WTC11 (cell line): ENCODE measurements at regions not wholly inside any gene's neighbourhood (a gene's known extent, or its start where the extent isn't known, plus 50 kb on each side); places are given as distances from the start of the nearest gene placed in this dataset.

Source experiments
- ATAC-seq: fragments of 200-7000 bp; cut with Tn5 transposase; 2 replicates; pipeline ENCODE4 v1.10.0; 2021; ENCODE audit warnings: mild to moderate bottlenecking, moderate library complexity
- CTCF ChIA-PET: fragments of 300-600 bp; sonication (Branson Sonifier 250); formaldehyde crosslinking; loops from one replicate; lab custom pipeline; 2021; ENCODE audit warnings: antibody characterized with exemption; lab: Charles Lee
- POLR2A ChIA-PET: fragments of 350-600 bp; sonication (Branson Sonifier 250); formaldehyde crosslinking; loops from one replicate; lab custom pipeline; 2021; ENCODE audit warnings: antibody characterized with exemption; lab: Charles Lee
- DNase-seq: peaks from one replicate; pipeline ENCODE4 v3.0.0; 2021; ENCODE audit warnings: low spot score
- H3K27ac Mint-ChIP-seq: 2 replicates; pipeline ENCODE4 v1.8.0; 2021; ENCODE audit warnings: mixed read lengths
- H3K27me3 Mint-ChIP-seq: 2 replicates; pipeline ENCODE4 v1.8.0; 2021; ENCODE audit warnings: low read depth, mild to moderate bottlenecking, moderate library complexity, mixed read lengths
- H3K36me3 Mint-ChIP-seq: 2 replicates; pipeline ENCODE4 v1.8.0; 2021; ENCODE audit warnings: mixed read lengths
- H3K4me1 Mint-ChIP-seq: 2 replicates; pipeline ENCODE4 v1.8.0; 2022; ENCODE audit warnings: mixed read lengths
- H3K4me3 Mint-ChIP-seq: 2 replicates; pipeline ENCODE4 v1.8.0; 2021; ENCODE audit warnings: mild to moderate bottlenecking, moderate library complexity, mixed read lengths
- H3K9me3 Mint-ChIP-seq: 2 replicates; pipeline ENCODE4 v1.8.0; 2021; ENCODE audit warnings: mixed read lengths
- CREM ChIP-seq: sonication (generic); formaldehyde crosslinking; IDR thresholded peaks from 2 replicates; pipeline ENCODE4 v1.8.1; 2022; ENCODE audit warnings: mild to moderate bottlenecking, missing genetic modification reagents, moderate library complexity
- FOXK1 ChIP-seq: sonication (generic); formaldehyde crosslinking; IDR thresholded peaks from 2 replicates; pipeline ENCODE4 v1.8.0; 2022; ENCODE audit warnings: mild to moderate bottlenecking, moderate library complexity, missing genetic modification reagents
- JAZF1 ChIP-seq: fragments of 250-450 bp; sonication (Bioruptor Pico); IDR thresholded peaks from 2 replicates; pipeline ENCODE4 v1.9.0; 2021; ENCODE audit warnings: moderate library complexity, mild to moderate bottlenecking, inconsistent platforms
- RORB ChIP-seq: fragments of 250-450 bp; sonication (Bioruptor Pico); IDR thresholded peaks from 2 replicates; pipeline ENCODE4 v1.9.0; 2021; ENCODE audit warnings: mild to moderate bottlenecking
- SP1 ChIP-seq: sonication (generic); formaldehyde crosslinking; conservative IDR thresholded peaks from 2 replicates; pipeline ENCODE4 v1.8.1; 2022; ENCODE audit warnings: missing genetic modification reagents
- ZNF263 ChIP-seq: sonication (generic); formaldehyde crosslinking; IDR thresholded peaks from 2 replicates; pipeline ENCODE4 v1.8.1; 2022; ENCODE audit warnings: low read depth, mild to moderate bottlenecking, moderate library complexity, missing genetic modification reagents
- TF ChIP-seq, protein P1 (sequence below): fragments of 250-450 bp; sonication (Bioruptor Pico); IDR thresholded peaks from 2 replicates; pipeline ENCODE4 v1.9.0; 2021; ENCODE audit warnings: mild to moderate bottlenecking, borderline replicate concordance
- TF ChIP-seq, protein P2 (sequence below): fragments of 250-450 bp; sonication (Bioruptor Pico); IDR thresholded peaks from 2 replicates; pipeline ENCODE4 v1.9.0; 2021; ENCODE audit warnings: moderate library complexity, mild to moderate bottlenecking, inconsistent platforms, borderline replicate concordance
- TF ChIP-seq, protein P3 (sequence below): sonication (generic); formaldehyde crosslinking; IDR thresholded peaks from 2 replicates; pipeline ENCODE4 v1.8.1; 2023; ENCODE audit warnings: mild to moderate bottlenecking, missing genetic modification reagents, moderate library complexity
- TF ChIP-seq, protein P4 (sequence below): sonication (generic); formaldehyde crosslinking; IDR thresholded peaks from 2 replicates; pipeline ENCODE4 v1.8.0; 2022; ENCODE audit warnings: mild to moderate bottlenecking, missing genetic modification reagents
- TF ChIP-seq, protein P5 (sequence below): sonication (generic); formaldehyde crosslinking; IDR thresholded peaks from 2 replicates; pipeline ENCODE4 v1.8.0; 2022; ENCODE audit warnings: missing genetic modification reagents
- TF ChIP-seq, protein P6 (sequence below): fragments of 250-450 bp; sonication (Bioruptor Pico); IDR thresholded peaks from 2 replicates; pipeline ENCODE4 v2.1.2; 2022; ENCODE audit warnings: mild to moderate bottlenecking, moderate library complexity

DNA sequence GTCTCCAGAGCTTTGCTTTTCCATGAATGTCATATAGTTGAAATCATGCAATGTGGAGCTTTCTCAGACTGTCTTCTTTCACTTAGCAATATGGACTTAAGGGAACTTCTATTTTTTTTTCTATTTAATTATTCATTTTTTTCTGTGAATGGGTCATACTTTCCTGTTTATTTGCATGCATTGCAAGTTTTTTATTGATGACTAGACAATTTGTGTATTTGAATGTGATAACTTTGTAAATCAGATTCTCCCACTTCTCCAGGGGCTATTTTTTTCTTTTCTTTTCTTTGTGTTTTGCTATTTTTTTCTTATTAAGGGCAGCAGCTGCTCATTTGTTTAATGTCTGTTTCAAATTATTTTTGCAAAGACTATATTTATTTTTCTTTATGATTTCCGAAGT, 1019.8 kb upstream of the ATXN7L3B start (continued):
- TF ChIP-seq, protein P1, sequence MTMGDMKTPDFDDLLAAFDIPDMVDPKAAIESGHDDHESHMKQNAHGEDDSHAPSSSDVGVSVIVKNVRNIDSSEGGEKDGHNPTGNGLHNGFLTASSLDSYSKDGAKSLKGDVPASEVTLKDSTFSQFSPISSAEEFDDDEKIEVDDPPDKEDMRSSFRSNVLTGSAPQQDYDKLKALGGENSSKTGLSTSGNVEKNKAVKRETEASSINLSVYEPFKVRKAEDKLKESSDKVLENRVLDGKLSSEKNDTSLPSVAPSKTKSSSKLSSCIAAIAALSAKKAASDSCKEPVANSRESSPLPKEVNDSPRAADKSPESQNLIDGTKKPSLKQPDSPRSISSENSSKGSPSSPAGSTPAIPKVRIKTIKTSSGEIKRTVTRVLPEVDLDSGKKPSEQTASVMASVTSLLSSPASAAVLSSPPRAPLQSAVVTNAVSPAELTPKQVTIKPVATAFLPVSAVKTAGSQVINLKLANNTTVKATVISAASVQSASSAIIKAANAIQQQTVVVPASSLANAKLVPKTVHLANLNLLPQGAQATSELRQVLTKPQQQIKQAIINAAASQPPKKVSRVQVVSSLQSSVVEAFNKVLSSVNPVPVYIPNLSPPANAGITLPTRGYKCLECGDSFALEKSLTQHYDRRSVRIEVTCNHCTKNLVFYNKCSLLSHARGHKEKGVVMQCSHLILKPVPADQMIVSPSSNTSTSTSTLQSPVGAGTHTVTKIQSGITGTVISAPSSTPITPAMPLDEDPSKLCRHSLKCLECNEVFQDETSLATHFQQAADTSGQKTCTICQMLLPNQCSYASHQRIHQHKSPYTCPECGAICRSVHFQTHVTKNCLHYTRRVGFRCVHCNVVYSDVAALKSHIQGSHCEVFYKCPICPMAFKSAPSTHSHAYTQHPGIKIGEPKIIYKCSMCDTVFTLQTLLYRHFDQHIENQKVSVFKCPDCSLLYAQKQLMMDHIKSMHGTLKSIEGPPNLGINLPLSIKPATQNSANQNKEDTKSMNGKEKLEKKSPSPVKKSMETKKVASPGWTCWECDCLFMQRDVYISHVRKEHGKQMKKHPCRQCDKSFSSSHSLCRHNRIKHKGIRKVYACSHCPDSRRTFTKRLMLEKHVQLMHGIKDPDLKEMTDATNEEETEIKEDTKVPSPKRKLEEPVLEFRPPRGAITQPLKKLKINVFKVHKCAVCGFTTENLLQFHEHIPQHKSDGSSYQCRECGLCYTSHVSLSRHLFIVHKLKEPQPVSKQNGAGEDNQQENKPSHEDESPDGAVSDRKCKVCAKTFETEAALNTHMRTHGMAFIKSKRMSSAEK (CRISPR knock-in tag) = no peak
- no peak for TF ChIP-seq CREM (CRISPR knock-in tag)
- no peak for TF ChIP-seq FOXK1 (CRISPR knock-in tag)
- TF ChIP-seq, all 79 proteins: peak for 0

DNA sequence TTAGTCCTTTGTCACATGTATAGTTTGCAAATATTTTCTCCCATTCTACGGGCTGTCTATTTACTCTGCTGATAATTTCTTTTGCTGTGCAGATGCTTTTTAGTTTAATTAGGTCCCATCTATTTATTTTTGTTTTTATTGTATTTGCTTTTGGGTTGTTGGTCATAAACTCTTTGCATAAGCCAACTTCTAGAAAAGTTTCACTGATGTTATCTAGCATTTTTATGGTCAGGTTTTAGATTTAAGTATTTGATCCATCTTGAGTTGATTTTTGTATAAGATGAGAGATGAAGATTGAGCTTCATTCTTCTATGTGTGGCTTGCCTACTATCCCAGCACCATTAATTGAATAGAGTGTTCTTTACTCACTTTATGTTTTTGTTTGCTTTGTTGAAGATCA, 1008.4 kb upstream of the ATXN7L3B start:
- POLR2A ChIA-PET = no interaction called here
- Mint-ChIP-seq H3K27ac (no peak overlapping the region), H3K9me3 (peaks cover 12% of the 10 kb centered on the region)
- no peak for TF ChIP-seq JAZF1 (CRISPR knock-in tag)
- TF ChIP-seq, all 79 proteins: peak for 0
- CTCF ChIA-PET = no interaction called here
- Mint-ChIP-seq H3K27me3 (no peaks in the 10 kb centered on the region), H3K36me3 (peaks cover 4% of the 10 kb centered on the region), H3K4me3 (no peak overlapping the region), H3K4me1 (no peaks in the 10 kb centered on the region; the same call in 1 of the 2 replicates)
- ATAC-seq = no peak
- DNase-seq = no peak

DNA sequence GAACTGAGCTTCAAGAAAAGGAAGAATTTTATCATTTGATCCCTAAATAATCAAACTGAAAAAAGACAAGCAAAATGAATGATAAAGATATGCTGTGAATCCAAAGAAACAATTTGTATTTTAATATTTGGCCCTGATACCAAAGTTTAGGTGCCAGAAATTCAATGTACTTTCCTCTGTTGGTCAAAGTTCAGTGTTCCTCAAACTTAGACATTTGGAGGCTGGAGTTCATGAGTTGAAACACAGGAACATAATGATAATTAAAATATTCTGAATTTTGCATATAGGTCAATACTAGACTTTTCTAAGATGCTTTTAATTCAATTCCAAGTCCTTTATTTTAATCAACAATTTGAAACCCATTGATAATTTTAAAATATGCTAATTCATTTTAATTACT, 1007.7 kb upstream of the ATXN7L3B start:
- ChIA-PET POLR2A (no interaction called here), CTCF (no interaction called here)
- ATAC-seq (no peak), DNase-seq (no peak)
- Mint-ChIP-seq H3K27ac (no peak overlapping the region), H3K36me3 (no peaks in the 10 kb centered on the region), H3K9me3 (peaks cover 8% of the 10 kb centered on the region; the same call in 1 of the 2 replicates), H3K27me3 (no peaks in the 10 kb centered on the region), H3K4me3 (no peak overlapping the region), H3K4me1 (peaks cover 6% of the 10 kb centered on the region)
- TF ChIP-seq, protein P2, sequence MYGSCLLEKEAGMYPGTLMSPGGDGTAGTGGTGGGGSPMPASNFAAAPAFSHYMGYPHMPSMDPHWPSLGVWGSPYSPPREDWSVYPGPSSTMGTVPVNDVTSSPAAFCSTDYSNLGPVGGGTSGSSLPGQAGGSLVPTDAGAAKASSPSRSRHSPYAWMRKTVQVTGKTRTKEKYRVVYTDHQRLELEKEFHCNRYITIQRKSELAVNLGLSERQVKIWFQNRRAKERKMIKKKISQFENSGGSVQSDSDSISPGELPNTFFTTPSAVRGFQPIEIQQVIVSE (CRISPR knock-in tag) = no peak
- TF ChIP-seq CREM (CRISPR knock-in tag) = no peak
- TF ChIP-seq, protein P3, sequence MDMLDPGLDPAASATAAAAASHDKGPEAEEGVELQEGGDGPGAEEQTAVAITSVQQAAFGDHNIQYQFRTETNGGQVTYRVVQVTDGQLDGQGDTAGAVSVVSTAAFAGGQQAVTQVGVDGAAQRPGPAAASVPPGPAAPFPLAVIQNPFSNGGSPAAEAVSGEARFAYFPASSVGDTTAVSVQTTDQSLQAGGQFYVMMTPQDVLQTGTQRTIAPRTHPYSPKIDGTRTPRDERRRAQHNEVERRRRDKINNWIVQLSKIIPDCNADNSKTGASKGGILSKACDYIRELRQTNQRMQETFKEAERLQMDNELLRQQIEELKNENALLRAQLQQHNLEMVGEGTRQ (CRISPR knock-in tag) = no peak
- no peak for TF ChIP-seq SP1 (CRISPR knock-in tag)
- TF ChIP-seq, protein P4, sequence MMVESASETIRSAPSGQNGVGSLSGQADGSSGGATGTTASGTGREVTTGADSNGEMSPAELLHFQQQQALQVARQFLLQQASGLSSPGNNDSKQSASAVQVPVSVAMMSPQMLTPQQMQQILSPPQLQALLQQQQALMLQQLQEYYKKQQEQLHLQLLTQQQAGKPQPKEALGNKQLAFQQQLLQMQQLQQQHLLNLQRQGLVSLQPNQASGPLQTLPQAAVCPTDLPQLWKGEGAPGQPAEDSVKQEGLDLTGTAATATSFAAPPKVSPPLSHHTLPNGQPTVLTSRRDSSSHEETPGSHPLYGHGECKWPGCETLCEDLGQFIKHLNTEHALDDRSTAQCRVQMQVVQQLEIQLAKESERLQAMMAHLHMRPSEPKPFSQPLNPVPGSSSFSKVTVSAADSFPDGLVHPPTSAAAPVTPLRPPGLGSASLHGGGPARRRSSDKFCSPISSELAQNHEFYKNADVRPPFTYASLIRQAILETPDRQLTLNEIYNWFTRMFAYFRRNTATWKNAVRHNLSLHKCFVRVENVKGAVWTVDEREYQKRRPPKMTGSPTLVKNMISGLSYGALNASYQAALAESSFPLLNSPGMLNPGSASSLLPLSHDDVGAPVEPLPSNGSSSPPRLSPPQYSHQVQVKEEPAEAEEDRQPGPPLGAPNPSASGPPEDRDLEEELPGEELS (CRISPR knock-in tag) = no peak
- no peak for TF ChIP-seq RORB (CRISPR knock-in tag)
- TF ChIP-seq, protein P1 (CRISPR knock-in tag) = no peak
- TF ChIP-seq, protein P5, sequence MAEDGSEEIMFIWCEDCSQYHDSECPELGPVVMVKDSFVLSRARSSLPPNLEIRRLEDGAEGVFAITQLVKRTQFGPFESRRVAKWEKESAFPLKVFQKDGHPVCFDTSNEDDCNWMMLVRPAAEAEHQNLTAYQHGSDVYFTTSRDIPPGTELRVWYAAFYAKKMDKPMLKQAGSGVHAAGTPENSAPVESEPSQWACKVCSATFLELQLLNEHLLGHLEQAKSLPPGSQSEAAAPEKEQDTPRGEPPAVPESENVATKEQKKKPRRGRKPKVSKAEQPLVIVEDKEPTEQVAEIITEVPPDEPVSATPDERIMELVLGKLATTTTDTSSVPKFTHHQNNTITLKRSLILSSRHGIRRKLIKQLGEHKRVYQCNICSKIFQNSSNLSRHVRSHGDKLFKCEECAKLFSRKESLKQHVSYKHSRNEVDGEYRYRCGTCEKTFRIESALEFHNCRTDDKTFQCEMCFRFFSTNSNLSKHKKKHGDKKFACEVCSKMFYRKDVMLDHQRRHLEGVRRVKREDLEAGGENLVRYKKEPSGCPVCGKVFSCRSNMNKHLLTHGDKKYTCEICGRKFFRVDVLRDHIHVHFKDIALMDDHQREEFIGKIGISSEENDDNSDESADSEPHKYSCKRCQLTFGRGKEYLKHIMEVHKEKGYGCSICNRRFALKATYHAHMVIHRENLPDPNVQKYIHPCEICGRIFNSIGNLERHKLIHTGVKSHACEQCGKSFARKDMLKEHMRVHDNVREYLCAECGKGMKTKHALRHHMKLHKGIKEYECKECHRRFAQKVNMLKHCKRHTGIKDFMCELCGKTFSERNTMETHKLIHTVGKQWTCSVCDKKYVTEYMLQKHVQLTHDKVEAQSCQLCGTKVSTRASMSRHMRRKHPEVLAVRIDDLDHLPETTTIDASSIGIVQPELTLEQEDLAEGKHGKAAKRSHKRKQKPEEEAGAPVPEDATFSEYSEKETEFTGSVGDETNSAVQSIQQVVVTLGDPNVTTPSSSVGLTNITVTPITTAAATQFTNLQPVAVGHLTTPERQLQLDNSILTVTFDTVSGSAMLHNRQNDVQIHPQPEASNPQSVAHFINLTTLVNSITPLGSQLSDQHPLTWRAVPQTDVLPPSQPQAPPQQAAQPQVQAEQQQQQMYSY (CRISPR knock-in tag) = no peak
- no peak for TF ChIP-seq ZNF263 (CRISPR knock-in tag)
- TF ChIP-seq, protein P6, sequence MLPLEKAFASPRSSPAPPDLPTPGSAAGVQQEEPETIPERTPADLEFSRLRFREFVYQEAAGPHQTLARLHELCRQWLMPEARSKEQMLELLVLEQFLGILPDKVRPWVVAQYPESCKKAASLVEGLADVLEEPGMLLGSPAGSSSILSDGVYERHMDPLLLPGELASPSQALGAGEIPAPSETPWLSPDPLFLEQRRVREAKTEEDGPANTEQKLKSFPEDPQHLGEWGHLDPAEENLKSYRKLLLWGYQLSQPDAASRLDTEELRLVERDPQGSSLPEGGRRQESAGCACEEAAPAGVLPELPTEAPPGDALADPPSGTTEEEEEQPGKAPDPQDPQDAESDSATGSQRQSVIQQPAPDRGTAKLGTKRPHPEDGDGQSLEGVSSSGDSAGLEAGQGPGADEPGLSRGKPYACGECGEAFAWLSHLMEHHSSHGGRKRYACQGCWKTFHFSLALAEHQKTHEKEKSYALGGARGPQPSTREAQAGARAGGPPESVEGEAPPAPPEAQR (CRISPR knock-in tag) = no peak
